ENCODE measurements at regions not wholly inside any gene's neighbourhood (a gene's known extent, or its start where the extent isn't known, plus 50 kb on each side); places are given as distances from the start of the nearest gene placed in this dataset.

DNA sequence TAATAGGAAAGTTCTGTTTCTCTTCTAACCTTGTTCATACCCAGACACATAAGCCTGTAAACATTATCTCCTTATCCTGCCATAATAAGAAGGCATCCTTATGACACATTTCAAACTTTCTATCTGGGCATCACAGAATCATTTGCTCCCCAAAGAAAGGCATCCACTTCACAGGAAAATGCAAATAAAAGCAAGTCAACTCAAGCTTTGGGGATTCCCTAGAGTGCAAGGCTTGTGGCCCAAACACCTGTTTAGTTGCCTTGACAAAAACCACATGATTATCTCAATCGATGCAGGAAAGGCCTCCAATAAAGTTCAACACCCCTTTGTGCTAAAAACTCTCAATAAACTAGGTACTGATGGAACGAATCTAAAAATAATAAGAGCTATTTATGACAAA, 195.7 kb upstream of the GALNT5 start:
- no peaks in the 10 kb centered on the region for H3K4me1 Mint-ChIP-seq
- H3K27me3 Mint-ChIP-seq: no peaks in the 10 kb centered on the region
- H3K36me3 Mint-ChIP-seq: no peaks in the 10 kb centered on the region
- H3K27ac Mint-ChIP-seq: no peak overlapping the region
- ATAC-seq (ENCODE audit: low read depth) (no peak), DNase-seq (ENCODE audit: low spot score in 2 of 2) (no peak)
- H3K4me3 Mint-ChIP-seq: no peak overlapping the region
- no peaks in the 10 kb centered on the region for H3K9me3 Mint-ChIP-seq

DNA sequence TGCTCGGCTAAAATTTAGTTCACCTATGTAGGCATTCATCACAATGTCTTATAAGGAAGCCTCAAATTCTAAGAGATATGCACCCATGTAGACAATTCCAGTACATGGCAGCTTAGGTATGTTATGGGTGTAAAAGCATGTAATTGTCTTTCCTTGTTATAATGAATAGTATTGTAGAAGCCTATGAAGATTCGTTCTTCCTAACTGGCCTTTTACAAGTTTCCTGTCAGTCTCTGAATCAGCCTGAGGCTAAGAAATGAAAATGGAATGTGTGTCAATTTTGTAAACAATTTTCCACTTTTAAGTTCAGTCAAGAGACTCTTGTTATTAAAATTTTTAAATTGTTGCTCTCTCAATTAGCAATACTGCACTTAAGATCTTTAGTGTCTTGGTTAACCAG, 189.9 kb upstream of the GALNT5 start:
- Mint-ChIP-seq H3K27ac (no peak overlapping the region), H3K27me3 (no peaks in the 10 kb centered on the region), H3K4me1 (no peaks in the 10 kb centered on the region), H3K36me3 (no peaks in the 10 kb centered on the region), H3K4me3 (no peak overlapping the region), H3K9me3 (peaks cover 1% of the 10 kb centered on the region)
- no peak for DNase-seq (ENCODE audit: low spot score in 2 of 2)
- ATAC-seq (ENCODE audit: low read depth): no peak

DNA sequence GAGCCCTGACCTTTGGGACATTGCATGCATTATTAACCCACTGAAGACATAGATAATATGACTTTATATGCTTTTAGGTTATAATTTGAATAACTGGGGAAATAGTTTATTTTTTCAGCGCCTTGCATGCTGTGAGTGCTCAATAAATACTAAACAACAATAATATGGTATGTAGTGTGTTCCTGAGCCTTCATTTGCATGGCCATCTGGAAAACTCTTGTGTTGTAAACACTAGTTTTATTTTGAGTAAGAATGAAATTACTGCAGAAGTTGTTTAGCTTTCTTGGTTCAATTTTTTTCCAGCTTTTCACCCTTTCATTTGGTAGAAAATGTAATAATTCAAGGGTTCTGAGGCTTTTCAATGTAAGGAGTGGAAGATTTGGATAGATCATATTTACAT, 189.3 kb upstream of the GALNT5 start:
- Mint-ChIP-seq H3K36me3 (no peaks in the 10 kb centered on the region), H3K27me3 (no peaks in the 10 kb centered on the region), H3K27ac (no peak overlapping the region), H3K9me3 (peaks cover 1% of the 10 kb centered on the region), H3K4me3 (no peak overlapping the region), H3K4me1 (no peaks in the 10 kb centered on the region)
- ATAC-seq (ENCODE audit: low read depth) (no peak), DNase-seq (ENCODE audit: low spot score in 2 of 2) (no peak)

DNA sequence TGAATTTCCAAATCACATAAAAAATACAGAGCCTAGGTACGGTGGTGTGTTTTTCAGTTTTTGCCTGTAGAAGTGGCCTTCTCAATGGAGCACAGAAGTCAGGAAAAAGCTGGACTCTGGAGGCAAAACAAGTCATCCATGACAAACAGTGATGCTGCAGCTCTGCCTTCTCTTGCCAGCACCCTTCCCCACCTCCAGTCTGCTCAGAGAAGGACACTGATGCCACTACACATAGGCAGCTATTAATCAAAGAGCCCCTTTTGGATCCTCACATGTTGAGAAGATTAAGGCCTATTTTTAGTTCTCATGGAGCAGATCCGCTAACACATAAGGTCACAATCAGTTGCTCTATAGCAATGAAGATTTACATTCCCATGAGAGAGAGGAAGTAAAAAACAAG, 181.6 kb upstream of the GALNT5 start:
- no peaks in the 10 kb centered on the region for H3K36me3 Mint-ChIP-seq
- peaks cover 4% of the 10 kb centered on the region for H3K4me1 Mint-ChIP-seq
- H3K27me3 Mint-ChIP-seq: no peaks in the 10 kb centered on the region
- H3K9me3 Mint-ChIP-seq: peaks cover 4% of the 10 kb centered on the region
- no peak overlapping the region for H3K4me3 Mint-ChIP-seq
- no peak overlapping the region for H3K27ac Mint-ChIP-seq
- ATAC-seq (ENCODE audit: low read depth) (no peak), DNase-seq (ENCODE audit: low spot score in 2 of 2) (no peak)

DNA sequence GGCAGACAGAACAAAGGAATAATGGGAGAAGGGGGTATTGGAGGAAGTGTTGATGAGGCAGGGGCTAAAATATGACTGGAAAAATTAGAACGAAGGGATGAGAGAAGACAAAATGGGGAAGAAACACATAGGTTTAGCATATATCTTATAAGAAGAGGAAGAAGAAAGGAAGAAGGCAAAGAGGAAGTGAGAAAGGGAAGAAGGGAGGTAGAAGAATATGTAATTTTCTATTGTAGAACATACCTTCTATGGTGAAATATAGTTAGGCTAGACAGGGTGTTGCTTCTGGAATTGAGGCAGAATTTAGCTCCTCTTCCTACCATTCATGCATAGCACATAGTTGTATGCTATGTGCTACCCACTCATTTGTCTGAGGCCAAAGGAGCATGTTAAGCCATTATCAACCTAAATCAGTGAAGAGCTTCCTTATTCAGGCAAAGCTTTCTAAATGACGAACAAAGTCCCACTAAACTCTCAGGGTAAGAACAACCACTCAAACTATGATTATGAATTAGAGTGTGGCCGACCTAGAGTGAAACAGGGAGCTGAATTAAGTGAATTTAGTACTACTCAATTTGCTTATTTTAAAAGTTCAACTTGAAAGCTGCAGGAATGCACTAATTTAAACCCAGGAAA, 180.9 kb upstream of the GALNT5 start:
- DNase-seq (ENCODE audit: low spot score in 2 of 2) (no peak), ATAC-seq (ENCODE audit: low read depth) (no peak)
- H3K27ac Mint-ChIP-seq: no peak overlapping the region
- H3K36me3 Mint-ChIP-seq: no peaks in the 10 kb centered on the region
- H3K4me3 Mint-ChIP-seq: no peak overlapping the region
- H3K9me3 Mint-ChIP-seq: peaks cover 4% of the 10 kb centered on the region
- no peaks in the 10 kb centered on the region for H3K27me3 Mint-ChIP-seq
- H3K4me1 Mint-ChIP-seq: peaks cover 4% of the 10 kb centered on the region

DNA sequence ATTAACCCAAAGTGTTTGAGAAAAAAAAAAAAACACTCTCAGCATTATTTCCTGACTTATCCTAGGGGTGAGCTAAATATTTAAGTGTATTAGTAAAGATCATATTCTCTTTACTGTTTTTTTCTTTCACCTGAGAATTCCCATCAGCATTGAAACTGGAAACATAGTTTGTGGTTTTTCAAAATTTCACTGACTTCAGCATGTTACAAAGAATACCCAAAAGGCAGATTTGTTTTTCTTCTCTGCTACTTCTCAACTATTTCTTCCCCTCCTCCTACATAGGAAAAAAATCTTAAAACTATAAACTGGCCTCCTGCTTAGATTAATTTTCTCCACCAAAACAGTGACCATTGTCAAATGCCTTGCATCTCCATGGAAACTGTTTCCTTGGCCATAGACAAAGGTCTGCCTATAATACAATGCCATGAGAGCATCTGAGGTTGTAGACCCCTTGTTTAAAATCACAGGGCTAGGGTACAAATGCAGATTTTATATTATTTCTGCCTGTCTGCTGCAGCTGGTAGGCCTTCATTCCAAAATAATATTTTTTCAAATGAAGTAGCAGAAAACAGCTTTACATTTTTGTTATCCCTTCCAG, 179.7 kb upstream of the GALNT5 start:
- Mint-ChIP-seq H3K4me1 (peaks cover 4% of the 10 kb centered on the region), H3K27me3 (no peaks in the 10 kb centered on the region), H3K9me3 (peaks cover 4% of the 10 kb centered on the region), H3K36me3 (no peaks in the 10 kb centered on the region), H3K27ac (no peak overlapping the region), H3K4me3 (no peak overlapping the region)
- no peak for ATAC-seq (ENCODE audit: low read depth)
- no peak for DNase-seq (ENCODE audit: low spot score in 2 of 2)

DNA sequence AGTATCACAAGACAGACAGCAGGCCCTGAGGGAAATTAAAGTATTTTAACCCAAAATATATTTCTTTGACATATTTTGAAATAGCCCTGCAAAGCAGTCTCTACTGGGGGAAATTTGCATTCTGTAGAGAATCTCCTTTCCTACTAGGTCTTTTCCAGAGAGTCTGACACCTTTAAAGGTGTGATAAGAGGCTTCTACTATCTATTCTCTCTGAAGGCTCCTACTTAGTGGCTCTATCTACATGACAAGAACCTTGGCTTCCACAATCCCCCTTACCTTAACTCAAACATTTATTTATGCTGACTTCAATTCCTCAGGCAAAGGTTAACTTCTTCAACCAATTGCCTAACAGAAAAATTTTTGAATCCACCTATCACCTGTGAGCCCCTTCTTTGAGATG, 174.6 kb upstream of the GALNT5 start:
- H3K4me3 Mint-ChIP-seq: no peak overlapping the region
- H3K4me1 Mint-ChIP-seq: no peaks in the 10 kb centered on the region
- no peak for ATAC-seq (ENCODE audit: low read depth)
- H3K27ac Mint-ChIP-seq: no peak overlapping the region
- H3K36me3 Mint-ChIP-seq: no peaks in the 10 kb centered on the region
- no peaks in the 10 kb centered on the region for H3K9me3 Mint-ChIP-seq
- DNase-seq (ENCODE audit: low spot score in 2 of 2): no peak
- H3K27me3 Mint-ChIP-seq: no peaks in the 10 kb centered on the region

DNA sequence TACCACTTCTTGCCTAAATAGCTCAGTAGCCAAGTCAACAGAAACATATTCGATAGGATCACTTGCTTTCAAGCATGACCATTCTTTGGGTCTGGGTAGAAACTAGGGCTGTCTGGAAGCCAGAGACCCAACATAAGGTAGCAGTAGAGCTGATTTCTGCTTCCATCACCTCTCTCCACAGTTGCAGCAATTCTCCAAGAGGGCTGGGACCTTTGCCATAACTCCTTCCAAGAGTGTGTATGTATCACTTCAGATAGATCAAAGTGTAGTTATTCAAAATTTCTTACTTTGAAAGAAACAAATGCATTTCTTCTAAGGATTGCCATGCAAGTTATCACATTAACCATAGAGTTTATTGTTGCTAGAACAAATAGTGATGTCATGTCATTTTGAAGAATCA, 172.0 kb upstream of the GALNT5 start:
- DNase-seq (ENCODE audit: low spot score in 2 of 2) (no peak), ATAC-seq (ENCODE audit: low read depth) (no peak)
- no peaks in the 10 kb centered on the region for H3K36me3 Mint-ChIP-seq
- no peaks in the 10 kb centered on the region for H3K4me1 Mint-ChIP-seq
- no peak overlapping the region for H3K27ac Mint-ChIP-seq
- H3K9me3 Mint-ChIP-seq: no peaks in the 10 kb centered on the region
- no peak overlapping the region for H3K4me3 Mint-ChIP-seq
- H3K27me3 Mint-ChIP-seq: no peaks in the 10 kb centered on the region

DNA sequence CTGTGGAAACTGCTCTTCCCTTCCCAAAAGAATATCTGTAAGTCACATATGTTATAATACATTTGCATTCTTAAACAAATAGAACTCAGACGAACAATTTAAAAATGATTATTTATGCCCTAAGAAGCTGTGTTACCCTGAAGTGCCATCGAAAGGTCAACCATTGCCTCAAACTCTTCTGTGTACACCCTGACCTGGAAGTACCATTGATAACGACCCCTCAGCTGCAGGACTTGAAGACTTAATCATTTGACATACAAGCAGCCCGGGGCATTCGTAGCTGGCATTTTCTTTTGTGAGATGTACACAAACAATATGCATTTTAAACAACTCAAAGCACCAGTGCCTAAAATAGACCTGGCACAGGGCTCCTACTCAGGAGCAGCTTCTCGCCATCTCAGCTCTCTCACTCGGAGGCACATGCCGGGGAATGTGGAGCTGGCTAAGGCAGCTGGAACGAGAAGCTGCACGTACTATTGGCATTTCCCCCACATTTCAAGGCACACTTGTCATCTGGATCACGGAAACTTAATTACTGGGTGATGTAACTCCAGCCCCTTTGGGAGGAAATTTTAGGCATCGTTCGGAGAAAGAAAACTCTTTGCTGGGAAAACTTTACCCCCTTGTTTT, 170.0 kb upstream of the GALNT5 start:
- H3K4me1 Mint-ChIP-seq: no peaks in the 10 kb centered on the region
- H3K4me3 Mint-ChIP-seq: no peak overlapping the region
- ATAC-seq (ENCODE audit: low read depth) (no peak), DNase-seq (ENCODE audit: low spot score in 2 of 2) (no peak)
- no peaks in the 10 kb centered on the region for H3K36me3 Mint-ChIP-seq
- no peaks in the 10 kb centered on the region for H3K9me3 Mint-ChIP-seq
- H3K27ac Mint-ChIP-seq: no peak overlapping the region
- H3K27me3 Mint-ChIP-seq: no peaks in the 10 kb centered on the region

DNA sequence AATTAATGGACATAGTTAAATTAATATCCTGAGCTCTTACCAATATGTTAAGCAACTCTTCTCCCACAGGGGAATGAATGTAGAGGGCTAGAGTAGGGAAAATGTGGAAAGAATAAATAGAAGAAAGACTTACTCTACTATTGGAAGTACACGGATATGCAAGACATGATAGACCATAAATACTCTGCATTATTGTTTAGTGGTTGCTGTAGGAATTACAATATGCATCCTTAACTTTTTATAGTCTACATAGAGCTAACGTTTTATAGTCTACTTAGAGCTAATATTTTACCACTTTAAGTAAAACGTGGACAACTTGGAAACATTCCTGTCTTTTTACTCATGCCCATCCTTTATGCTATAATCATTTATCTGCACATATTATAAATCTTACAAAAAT, 163.8 kb upstream of the GALNT5 start:
- DNase-seq (ENCODE audit: low spot score in 2 of 2) (no peak), ATAC-seq (ENCODE audit: low read depth) (no peak)
- Mint-ChIP-seq H3K4me3 (no peak overlapping the region), H3K27ac (no peak overlapping the region), H3K27me3 (no peaks in the 10 kb centered on the region), H3K36me3 (no peaks in the 10 kb centered on the region), H3K9me3 (peaks cover 4% of the 10 kb centered on the region), H3K4me1 (no peaks in the 10 kb centered on the region)

DNA sequence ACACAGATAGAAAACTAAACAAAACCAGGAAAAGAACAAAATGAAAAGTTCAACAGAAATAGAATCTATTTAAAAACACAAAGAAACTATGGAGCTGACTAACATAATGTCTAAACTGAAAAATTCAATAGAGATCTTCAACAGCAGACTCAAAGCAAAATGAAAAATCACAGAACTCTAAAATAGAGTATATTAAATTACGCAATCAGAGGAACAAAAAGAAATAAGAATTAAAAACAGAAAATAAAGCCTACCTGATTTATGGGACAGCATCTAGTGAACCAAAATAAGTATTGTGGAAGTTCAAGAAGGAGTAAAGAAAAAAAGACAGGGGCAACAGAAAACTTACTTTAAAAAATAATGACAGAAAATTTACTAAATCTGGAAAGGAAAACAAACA, 152.1 kb upstream of the GALNT5 start:
- no peak for DNase-seq (ENCODE audit: low spot score in 2 of 2)
- Mint-ChIP-seq H3K9me3 (peaks cover 8% of the 10 kb centered on the region), H3K4me3 (no peak overlapping the region), H3K36me3 (no peaks in the 10 kb centered on the region), H3K27ac (no peak overlapping the region), H3K27me3 (peaks cover 2% of the 10 kb centered on the region), H3K4me1 (no peaks in the 10 kb centered on the region)
- ATAC-seq (ENCODE audit: low read depth): no peak

DNA sequence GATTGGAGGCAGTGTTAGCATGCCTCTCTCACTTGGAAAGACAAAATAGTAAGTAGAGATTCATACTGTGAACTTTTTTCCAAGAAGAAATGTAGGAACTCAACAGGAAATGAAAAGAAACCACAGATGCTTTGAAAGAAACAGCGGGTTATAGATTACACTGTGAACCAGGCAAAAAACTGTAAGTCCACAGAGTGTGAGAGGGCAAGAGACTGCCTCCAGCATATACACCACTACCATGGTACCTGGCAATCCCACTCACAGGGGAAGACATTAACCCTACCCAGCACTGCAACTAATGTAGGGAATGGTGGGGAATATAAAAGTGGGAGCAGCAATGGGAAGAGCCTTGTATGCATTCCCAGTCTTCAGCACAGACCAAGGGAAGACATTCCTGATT, 150.6 kb upstream of the GALNT5 start:
- Mint-ChIP-seq H3K27ac (no peak overlapping the region), H3K36me3 (no peaks in the 10 kb centered on the region), H3K4me3 (no peak overlapping the region), H3K4me1 (no peaks in the 10 kb centered on the region), H3K9me3 (peaks cover 14% of the 10 kb centered on the region), H3K27me3 (no peaks in the 10 kb centered on the region)
- ATAC-seq (ENCODE audit: low read depth) (no peak), DNase-seq (ENCODE audit: low spot score in 2 of 2) (no peak)

DNA sequence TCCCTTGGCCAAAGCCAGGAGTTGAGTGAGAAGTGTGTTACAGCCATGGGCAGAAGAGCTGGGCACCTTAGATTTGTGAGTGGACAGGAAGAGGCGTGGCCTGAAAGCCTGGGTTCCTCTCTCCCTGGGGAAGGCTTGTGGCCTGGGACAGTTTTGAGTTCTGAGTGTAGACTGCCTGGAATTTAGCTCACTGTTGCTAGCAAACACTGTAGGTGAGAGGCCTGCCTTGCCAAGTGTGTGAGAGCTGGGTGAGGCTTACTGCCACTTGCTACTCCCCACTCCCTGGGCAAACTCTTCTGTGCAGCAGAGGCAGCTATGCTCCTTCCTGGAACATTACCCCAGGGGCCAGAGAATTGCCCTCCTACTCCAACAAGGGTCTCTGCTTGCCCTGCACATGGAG, 150.0 kb upstream of the GALNT5 start:
- DNase-seq (ENCODE audit: low spot score in 2 of 2) (no peak), ATAC-seq (ENCODE audit: low read depth) (no peak)
- no peak overlapping the region for H3K27ac Mint-ChIP-seq
- H3K9me3 Mint-ChIP-seq: peaks cover 14% of the 10 kb centered on the region
- H3K36me3 Mint-ChIP-seq: no peaks in the 10 kb centered on the region
- no peaks in the 10 kb centered on the region for H3K4me1 Mint-ChIP-seq
- H3K4me3 Mint-ChIP-seq: no peak overlapping the region
- H3K27me3 Mint-ChIP-seq: no peaks in the 10 kb centered on the region

DNA sequence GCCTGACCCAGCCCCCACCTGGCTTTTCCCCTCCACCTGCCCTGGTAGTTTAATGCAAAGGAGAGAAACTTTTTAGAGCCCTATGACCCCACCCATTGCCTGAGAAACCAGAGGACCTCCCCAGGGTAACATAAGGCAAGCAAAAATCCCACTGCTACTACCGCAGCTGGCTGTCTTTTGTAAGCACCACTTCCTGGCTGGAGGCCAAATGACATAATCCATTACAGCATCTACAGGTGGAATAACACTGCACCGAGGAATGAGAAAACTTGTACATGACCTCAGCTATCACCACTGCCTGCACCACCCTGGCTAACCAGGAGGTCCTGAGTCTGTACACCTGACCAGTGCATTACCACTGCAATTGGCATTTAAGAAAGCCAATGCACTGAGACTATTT, 149.6 kb upstream of the GALNT5 start:
- Mint-ChIP-seq H3K4me3 (no peak overlapping the region), H3K27me3 (no peaks in the 10 kb centered on the region), H3K9me3 (peaks cover 14% of the 10 kb centered on the region), H3K4me1 (no peaks in the 10 kb centered on the region), H3K27ac (no peak overlapping the region), H3K36me3 (no peaks in the 10 kb centered on the region)
- ATAC-seq (ENCODE audit: low read depth): no peak
- DNase-seq (ENCODE audit: low spot score in 2 of 2): no peak

DNA sequence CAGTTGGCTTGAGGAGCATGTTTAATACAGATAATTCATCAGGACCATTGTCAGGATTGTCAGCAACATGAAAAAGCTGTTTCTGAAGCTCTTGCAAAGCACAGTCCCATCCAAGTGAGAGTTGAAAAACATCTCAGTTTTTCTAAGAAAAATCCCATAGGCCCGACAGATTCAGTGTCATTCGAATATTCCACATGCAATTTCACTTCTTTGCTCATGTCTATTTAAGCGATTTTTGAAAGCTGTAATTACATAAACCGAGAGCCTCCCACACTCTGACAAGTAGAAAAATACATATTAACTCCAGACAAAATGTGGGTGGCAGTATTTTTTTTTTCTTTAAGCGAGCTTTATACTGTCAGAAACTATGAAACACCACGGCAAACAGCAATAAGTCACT, 134.7 kb upstream of the GALNT5 start:
- H3K4me1 Mint-ChIP-seq: no peaks in the 10 kb centered on the region
- ATAC-seq (ENCODE audit: low read depth) (no peak), DNase-seq (ENCODE audit: low spot score in 2 of 2) (no peak)
- no peaks in the 10 kb centered on the region for H3K36me3 Mint-ChIP-seq
- no peaks in the 10 kb centered on the region for H3K27me3 Mint-ChIP-seq
- no peaks in the 10 kb centered on the region for H3K9me3 Mint-ChIP-seq
- no peak overlapping the region for H3K4me3 Mint-ChIP-seq
- H3K27ac Mint-ChIP-seq: no peak overlapping the region

Measured in memory B cell (primary cell).